ENCODE measurements at regions not wholly inside any gene's neighbourhood (a gene's known extent, or its start where the extent isn't known, plus 50 kb on each side); places are given as distances from the start of the nearest gene placed in this dataset.
"Not testable (repeated sequence)": the region's sequence is repeated elsewhere in the genome, so short reads cannot be mapped to it uniquely, and the experiment has no call there.

GRCh38 chr16:51236583-51236982, 85.5 kb upstream of the SALL1 start:
- ATAC-seq (ENCODE audit: low read depth in 2 of 2) (no peak), DNase-seq (no peak)
- Histone ChIP-seq H3K9me3 (ENCODE audit: control insufficient read depth in 2 of 2, low read length in 2 of 2) (no peaks in the 10 kb centered on the region), H3K27ac (ENCODE audit: insufficient read depth, low read length, poor library complexity, severe bottlenecking) (no peak overlapping the region), H3K4me1 (ENCODE audit: control insufficient read depth, insufficient read depth, low read length, poor library complexity, severe bottlenecking) (no peaks in the 10 kb centered on the region), H3K4me3 (ENCODE audit: low read depth, low read length) (no peak overlapping the region), H3K27me3 (ENCODE audit: control insufficient read depth, insufficient read depth, low read length) (no peaks in the 10 kb centered on the region), H3K36me3 (ENCODE audit: control insufficient read depth, insufficient read depth, low read length) (no peaks in the 10 kb centered on the region)
- Mint-ChIP-seq H3K4me1 (no peaks in the 10 kb centered on the region), H3K27ac (no peak overlapping the region), H3K4me3 (no peak overlapping the region), H3K36me3 (no peaks in the 10 kb centered on the region), H3K9me3 (peaks cover 0 to 16% (median 3%) of the 10 kb centered on the region in 7 donors), H3K27me3 (no peaks in the 10 kb centered on the region)

GRCh38 chr16:51231702-51232101, 80.6 kb upstream of the SALL1 start:
- no peaks in the 10 kb centered on the region for H3K9me3 ChIP-seq (ENCODE audit: control insufficient read depth in 2 of 2, low read length in 2 of 2)
- no peaks in the 10 kb centered on the region for H3K36me3 Mint-ChIP-seq
- no peaks in the 10 kb centered on the region for H3K27me3 Mint-ChIP-seq
- H3K4me3 ChIP-seq (ENCODE audit: low read depth, low read length), result no peak overlapping the region
- no peak for ATAC-seq (ENCODE audit: low read depth in 2 of 2)
- H3K4me1 Mint-ChIP-seq, result no peaks in the 10 kb centered on the region
- H3K4me1 ChIP-seq (ENCODE audit: control insufficient read depth, insufficient read depth, low read length, poor library complexity, severe bottlenecking), result no peaks in the 10 kb centered on the region
- H3K4me3 Mint-ChIP-seq, result no peak overlapping the region
- H3K27me3 ChIP-seq (ENCODE audit: control insufficient read depth, insufficient read depth, low read length), result no peaks in the 10 kb centered on the region
- H3K27ac Mint-ChIP-seq, result no peak overlapping the region
- H3K27ac ChIP-seq (ENCODE audit: insufficient read depth, low read length, poor library complexity, severe bottlenecking), result no peak overlapping the region
- no peaks in the 10 kb centered on the region for H3K36me3 ChIP-seq (ENCODE audit: control insufficient read depth, insufficient read depth, low read length)
- H3K9me3 Mint-ChIP-seq, result peaks cover 0 to 5% (median 0%) of the 10 kb centered on the region in 7 donors
- DNase-seq, result no peak

GRCh38 chr16:51230035-51230434, 79.0 kb upstream of the SALL1 start:
- not testable (repeated sequence) for ATAC-seq (ENCODE audit: low read depth in 2 of 2); H3K4me3 ChIP-seq (ENCODE audit: low read depth, low read length); H3K4me1 Mint-ChIP-seq; H3K9me3 Mint-ChIP-seq; DNase-seq; H3K27me3 Mint-ChIP-seq; H3K9me3 ChIP-seq (ENCODE audit: control insufficient read depth in 2 of 2, low read length in 2 of 2); H3K36me3 ChIP-seq (ENCODE audit: control insufficient read depth, insufficient read depth, low read length); H3K27ac ChIP-seq (ENCODE audit: insufficient read depth, low read length, poor library complexity, severe bottlenecking); H3K36me3 Mint-ChIP-seq; H3K27me3 ChIP-seq (ENCODE audit: control insufficient read depth, insufficient read depth, low read length); H3K4me3 Mint-ChIP-seq; H3K27ac Mint-ChIP-seq; H3K4me1 ChIP-seq (ENCODE audit: control insufficient read depth, insufficient read depth, low read length, poor library complexity, severe bottlenecking)

DNA sequence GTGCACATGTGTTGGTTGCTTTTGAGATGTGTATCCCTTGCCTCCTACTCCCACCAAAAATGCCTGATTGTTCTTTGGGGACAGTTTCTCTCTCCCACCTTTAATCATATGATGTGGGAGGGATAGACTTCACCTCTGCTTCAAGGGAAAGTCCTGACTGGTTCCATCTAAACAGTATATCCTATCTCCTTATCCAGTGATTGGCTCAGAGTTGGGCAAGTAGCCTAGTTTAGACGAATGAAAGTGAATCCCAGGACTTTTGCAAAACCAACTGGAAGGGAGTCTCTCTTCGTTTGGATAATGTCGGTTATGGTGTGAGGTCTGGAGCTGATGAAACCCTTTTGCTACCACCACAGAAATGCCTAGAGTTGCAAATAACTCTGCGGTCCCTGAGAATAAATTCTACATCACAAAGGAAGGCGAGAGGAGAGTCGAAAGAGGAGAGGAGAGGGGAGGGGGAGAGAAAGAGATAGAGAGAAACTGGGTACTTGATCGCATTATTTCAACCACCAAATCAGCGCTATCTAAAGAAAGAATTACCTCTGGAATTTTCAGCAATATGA, 77.1 kb upstream of the SALL1 start:
- no peaks in the 10 kb centered on the region for H3K4me1 Mint-ChIP-seq
- ATAC-seq (ENCODE audit: low read depth in 2 of 2), result no peak
- no peaks in the 10 kb centered on the region for H3K9me3 ChIP-seq (ENCODE audit: control insufficient read depth in 2 of 2, low read length in 2 of 2)

DNA sequence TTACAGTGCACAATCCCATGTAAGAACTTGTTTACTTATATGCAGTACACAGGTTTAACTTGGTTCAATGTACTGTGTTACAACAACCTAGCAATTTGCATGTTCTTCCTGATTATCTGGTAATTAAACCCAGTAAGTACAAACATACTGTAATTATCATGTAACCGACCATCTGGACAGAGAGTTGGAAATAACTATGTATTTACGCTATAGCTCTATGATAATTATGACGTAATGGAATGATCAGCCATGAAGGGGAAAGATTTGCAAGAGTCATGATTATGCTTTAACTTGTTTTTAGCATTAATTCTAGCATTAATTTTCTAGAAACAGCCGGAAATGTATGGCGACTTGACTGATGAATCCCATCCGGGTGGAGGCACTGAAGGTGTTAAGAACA, 74.8 kb upstream of the SALL1 start:
- Mint-ChIP-seq H3K27me3 (no peaks in the 10 kb centered on the region), H3K36me3 (no peaks in the 10 kb centered on the region), H3K4me1 (no peaks in the 10 kb centered on the region), H3K9me3 (peaks cover 0 to 8% (median 2%) of the 10 kb centered on the region in 7 donors), H3K27ac (no peak overlapping the region), H3K4me3 (no peak overlapping the region)
- no peak overlapping the region for H3K4me3 ChIP-seq (ENCODE audit: low read depth, low read length)
- H3K9me3 ChIP-seq (ENCODE audit: control insufficient read depth in 2 of 2, low read length in 2 of 2), result peaks cover 0 to 1% of the 10 kb centered on the region in 2 experiments
- no peak overlapping the region for H3K27ac ChIP-seq (ENCODE audit: insufficient read depth, low read length, poor library complexity, severe bottlenecking)
- ATAC-seq (ENCODE audit: low read depth in 2 of 2) (no peak), DNase-seq (no peak)
- H3K36me3 ChIP-seq (ENCODE audit: control insufficient read depth, insufficient read depth, low read length), result no peaks in the 10 kb centered on the region
- no peaks in the 10 kb centered on the region for H3K4me1 ChIP-seq (ENCODE audit: control insufficient read depth, insufficient read depth, low read length, poor library complexity, severe bottlenecking)
- H3K27me3 ChIP-seq (ENCODE audit: control insufficient read depth, insufficient read depth, low read length), result no peaks in the 10 kb centered on the region

More for the DNA sequence above, 77.1 kb upstream of the SALL1 start:
- Histone ChIP-seq H3K27ac (ENCODE audit: insufficient read depth, low read length, poor library complexity, severe bottlenecking) (no peak overlapping the region), H3K36me3 (ENCODE audit: control insufficient read depth, insufficient read depth, low read length) (no peaks in the 10 kb centered on the region), H3K4me1 (ENCODE audit: control insufficient read depth, insufficient read depth, low read length, poor library complexity, severe bottlenecking) (no peaks in the 10 kb centered on the region), H3K27me3 (ENCODE audit: control insufficient read depth, insufficient read depth, low read length) (no peaks in the 10 kb centered on the region), H3K4me3 (ENCODE audit: low read depth, low read length) (no peak overlapping the region)
- Mint-ChIP-seq H3K27me3 (no peaks in the 10 kb centered on the region), H3K9me3 (peaks cover 0 to 4% (median 2%) of the 10 kb centered on the region in 7 donors), H3K27ac (no peak overlapping the region), H3K36me3 (no peaks in the 10 kb centered on the region), H3K4me3 (no peak overlapping the region)
- no peak for DNase-seq

DNA sequence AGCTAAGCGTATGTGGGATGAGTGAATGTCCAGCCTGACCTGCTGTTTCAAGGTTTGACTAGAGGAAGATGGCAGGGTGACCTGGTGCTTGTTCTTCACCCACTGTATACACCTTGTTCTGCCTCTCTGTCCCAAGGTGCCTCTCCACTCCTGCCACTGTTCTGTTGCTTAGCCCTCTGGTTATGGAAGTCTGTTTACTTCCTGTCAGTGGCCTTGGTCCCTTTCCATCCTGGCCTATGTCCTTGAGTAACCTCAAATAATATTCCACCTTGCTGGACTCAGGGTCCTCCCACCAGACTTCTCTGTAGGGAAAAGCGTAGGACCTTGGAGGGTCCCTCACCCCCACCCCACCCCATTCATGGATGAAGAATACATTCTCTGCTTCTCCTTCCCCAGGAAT, 73.2 kb upstream of the SALL1 start:
- Histone ChIP-seq H3K27me3 (ENCODE audit: control insufficient read depth, insufficient read depth, low read length) (no peaks in the 10 kb centered on the region), H3K36me3 (ENCODE audit: control insufficient read depth, insufficient read depth, low read length) (no peaks in the 10 kb centered on the region), H3K27ac (ENCODE audit: insufficient read depth, low read length, poor library complexity, severe bottlenecking) (no peak overlapping the region), H3K4me3 (ENCODE audit: low read depth, low read length) (no peak overlapping the region), H3K4me1 (ENCODE audit: control insufficient read depth, insufficient read depth, low read length, poor library complexity, severe bottlenecking) (no peaks in the 10 kb centered on the region), H3K9me3 (ENCODE audit: control insufficient read depth in 2 of 2, low read length in 2 of 2) (peaks cover 0 to 4% of the 10 kb centered on the region in 2 experiments)
- H3K36me3 Mint-ChIP-seq, result no peaks in the 10 kb centered on the region
- no peaks in the 10 kb centered on the region for H3K4me1 Mint-ChIP-seq
- no peak overlapping the region for H3K4me3 Mint-ChIP-seq
- H3K9me3 Mint-ChIP-seq, result peaks cover 0 to 8% (median 3%) of the 10 kb centered on the region in 7 donors
- H3K27me3 Mint-ChIP-seq, result no peaks in the 10 kb centered on the region
- no peak overlapping the region for H3K27ac Mint-ChIP-seq
- DNase-seq, result no peak
- ATAC-seq (ENCODE audit: low read depth in 2 of 2), result no peak

DNA sequence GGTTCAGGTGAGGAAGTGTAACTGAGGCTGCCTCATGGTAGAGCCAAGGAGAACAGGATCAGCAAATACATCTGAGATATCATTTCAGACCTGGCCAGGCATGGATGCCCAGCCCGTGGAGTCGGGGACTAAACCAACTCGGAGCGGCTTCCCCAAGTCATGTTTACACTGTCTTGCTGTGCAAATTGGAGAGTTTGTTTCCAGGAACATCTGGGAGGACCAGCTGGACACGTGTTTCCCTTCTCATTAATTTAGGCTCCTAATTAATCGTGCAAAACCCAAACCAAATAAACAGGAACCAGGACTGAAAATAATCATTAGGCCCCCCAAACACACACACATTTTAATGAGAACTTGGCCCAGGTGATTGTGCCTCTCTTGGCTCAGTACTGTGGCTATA, 70.9 kb upstream of the SALL1 start:
- no peak for DNase-seq
- H3K27ac ChIP-seq (ENCODE audit: insufficient read depth, low read length, poor library complexity, severe bottlenecking), result no peak overlapping the region
- peaks cover 4% of the 10 kb centered on the region for H3K27me3 Mint-ChIP-seq

GRCh38 chr16:51211148-51211547, 60.1 kb upstream of the SALL1 start:
- DNase-seq (no peak), ATAC-seq (ENCODE audit: low read depth in 2 of 2) (no peak)
- Histone ChIP-seq H3K4me1 (ENCODE audit: control insufficient read depth, insufficient read depth, low read length, poor library complexity, severe bottlenecking) (no peaks in the 10 kb centered on the region), H3K9me3 (ENCODE audit: control insufficient read depth in 2 of 2, low read length in 2 of 2) (no peaks in the 10 kb centered on the region), H3K36me3 (ENCODE audit: control insufficient read depth, insufficient read depth, low read length) (no peaks in the 10 kb centered on the region), H3K27ac (ENCODE audit: insufficient read depth, low read length, poor library complexity, severe bottlenecking) (no peak overlapping the region), H3K27me3 (ENCODE audit: control insufficient read depth, insufficient read depth, low read length) (no peaks in the 10 kb centered on the region), H3K4me3 (ENCODE audit: low read depth, low read length) (no peak overlapping the region)
- Mint-ChIP-seq H3K27ac (no peak overlapping the region), H3K4me3 (peak overlapping the region in 1 of 4 donors; percentile 5), H3K27me3 (no peaks in the 10 kb centered on the region), H3K36me3 (no peaks in the 10 kb centered on the region), H3K4me1 (no peaks in the 10 kb centered on the region), H3K9me3 (peaks cover 0 to 9% (median 2%) of the 10 kb centered on the region in 7 donors)

More for the DNA sequence above, 70.9 kb upstream of the SALL1 start:
- Mint-ChIP-seq H3K27ac (peak overlapping the region in 1 of 3 donors; percentile 58), H3K36me3 (no peaks in the 10 kb centered on the region), H3K4me1 (no peaks in the 10 kb centered on the region), H3K9me3 (peaks cover 0 to 15% (median 5%) of the 10 kb centered on the region in 7 donors), H3K4me3 (no peak overlapping the region)
- no peak for ATAC-seq (ENCODE audit: low read depth in 2 of 2)
- no peak overlapping the region for H3K4me3 ChIP-seq (ENCODE audit: low read depth, low read length)
- H3K4me1 ChIP-seq (ENCODE audit: control insufficient read depth, insufficient read depth, low read length, poor library complexity, severe bottlenecking), result no peaks in the 10 kb centered on the region
- no peaks in the 10 kb centered on the region for H3K36me3 ChIP-seq (ENCODE audit: control insufficient read depth, insufficient read depth, low read length)
- peaks cover 9% of the 10 kb centered on the region in 2 experiments for H3K9me3 ChIP-seq (ENCODE audit: control insufficient read depth in 2 of 2, low read length in 2 of 2)
- no peaks in the 10 kb centered on the region for H3K27me3 ChIP-seq (ENCODE audit: control insufficient read depth, insufficient read depth, low read length)

All from CD4-positive, CD25-positive, alpha-beta regulatory T cell (primary cell).